SKM-1 (cell line): ENCODE measurements at regions not wholly inside any gene's neighbourhood (a gene's known extent, or its start where the extent isn't known, plus 50 kb on each side); places are given as distances from the start of the nearest gene placed in this dataset.
"Not testable (repeated sequence)": the region's sequence is repeated elsewhere in the genome, so short reads cannot be mapped to it uniquely, and the experiment has no call there.

Experiments
- DNase-seq: peaks from one replicate; lab custom pipeline; 2025; ENCODE audit not compliant: unreplicated experiment; lab: John Stamatoyannopoulos, UW

GRCh38 chr5:35561396-35561795 is 56.3 kb upstream of the SPEF2 start:
- no peak for DNase-seq

DNA sequence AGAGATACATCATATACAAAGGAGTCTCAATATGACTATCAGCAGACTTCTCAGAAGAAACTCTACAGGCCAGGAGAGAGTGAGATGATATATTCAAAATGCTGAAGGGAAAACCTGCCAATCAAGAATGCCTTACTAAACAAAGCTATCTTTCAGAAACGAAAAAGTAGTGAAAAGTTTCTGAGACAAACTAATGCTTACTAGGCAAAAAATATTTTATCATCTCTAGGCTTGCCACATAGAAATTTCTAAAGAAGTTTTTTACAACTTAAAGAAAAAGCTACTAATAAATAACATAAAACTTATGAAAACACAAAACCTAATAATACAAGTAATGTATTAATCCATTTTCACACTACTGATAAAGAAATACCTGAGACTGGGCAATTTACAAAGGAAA is 59.9 kb upstream of the SPEF2 start:
- DNase-seq = no peak

- no peak for DNase-seq
These were observed 60.5 kb upstream of the SPEF2 start for GRCh38 chr5:35557199-35557598.

DNA sequence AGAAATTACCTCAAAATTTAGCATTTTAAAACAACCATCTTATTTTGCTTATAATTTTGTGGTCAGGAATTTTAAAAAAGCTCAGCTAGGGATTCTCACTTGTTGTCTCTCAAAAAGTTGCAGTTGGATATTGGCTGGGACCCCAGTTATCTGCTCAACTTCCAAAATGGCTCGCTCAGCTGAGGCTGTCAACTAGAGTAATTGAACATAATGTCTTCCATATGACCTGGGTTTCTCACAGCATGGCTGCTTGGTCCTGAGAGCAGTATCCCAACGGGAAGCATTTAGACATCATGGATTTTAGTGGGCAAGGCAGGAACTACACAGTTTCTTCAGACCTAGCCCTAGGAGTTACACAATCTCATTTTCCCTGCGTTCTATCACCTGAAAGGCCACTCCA is 63.6 kb upstream of the SPEF2 start:
- no peak for DNase-seq

GRCh38 chr5:35545190-35545589 is 72.5 kb upstream of the SPEF2 start:
- no peak for DNase-seq

GRCh38 chr5:35543408-35543807 is 74.3 kb upstream of the SPEF2 start:
- DNase-seq = no peak

DNA sequence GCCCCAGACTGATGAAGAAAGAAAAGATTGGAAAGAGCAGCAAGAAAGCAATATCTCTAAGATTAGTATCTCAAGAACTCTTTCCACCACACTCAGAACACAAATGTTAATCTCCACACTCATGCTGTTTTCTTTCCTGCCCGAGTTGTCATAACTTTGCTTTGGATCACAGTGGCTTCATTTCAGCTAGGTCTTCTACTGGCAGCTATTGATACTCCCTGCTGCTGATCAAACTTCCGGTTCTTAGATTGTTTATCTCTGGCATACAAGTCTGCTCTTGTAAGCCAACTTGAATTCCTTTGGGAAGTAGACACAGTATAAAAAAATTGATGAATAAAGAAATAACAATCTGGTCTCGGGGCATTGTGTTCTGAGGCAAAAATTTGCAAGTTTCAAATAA is 77.7 kb upstream of the SPEF2 start:
- DNase-seq = no peak

- DNase-seq = no peak
These were observed 79.3 kb upstream of the SPEF2 start for GRCh38 chr5:35538198-35538931.

DNA sequence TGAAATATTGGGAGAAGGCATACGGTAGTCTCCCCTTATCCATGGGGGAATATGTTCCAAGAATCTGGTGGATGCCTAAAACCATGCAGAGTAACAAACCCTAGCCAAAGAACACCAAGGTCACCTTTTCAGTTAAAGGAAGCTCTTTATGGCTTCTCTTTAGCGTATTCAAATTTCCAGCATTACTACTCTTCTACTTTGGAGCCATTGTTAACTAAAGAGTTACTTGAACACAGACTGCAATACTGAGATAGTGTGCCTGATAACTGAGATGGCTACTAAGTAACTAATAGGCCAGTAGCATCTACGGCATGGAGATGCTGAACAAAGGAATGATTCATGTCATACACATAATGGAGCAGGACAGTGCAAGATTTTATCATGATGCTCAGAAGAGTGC is 84.5 kb upstream of the SPEF2 start:
- no peak for DNase-seq

DNA sequence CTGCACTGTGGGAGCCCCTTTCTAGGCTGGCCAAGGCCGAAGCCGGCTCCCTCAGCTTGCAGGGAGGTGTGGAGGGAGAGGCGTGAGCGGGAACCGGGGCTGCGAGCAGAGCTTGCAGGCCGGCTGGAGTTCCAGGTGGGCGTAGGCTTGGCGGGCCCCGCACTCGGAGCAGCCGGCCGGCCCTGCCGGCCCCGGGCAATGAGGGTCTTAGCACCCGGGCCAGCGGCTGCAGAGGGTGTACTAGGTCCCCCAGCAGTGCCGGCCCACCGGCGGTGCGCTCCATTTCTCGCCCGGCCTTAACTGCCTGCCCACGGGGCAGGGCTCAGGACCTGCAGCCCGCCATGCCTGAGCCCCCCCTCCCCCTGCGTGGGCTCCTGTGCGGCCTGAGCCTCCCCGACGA is 86.1 kb upstream of the SPEF2 start:
- not testable (repeated sequence) for DNase-seq

GRCh38 chr5:35518104-35518503 is 99.6 kb upstream of the SPEF2 start:
- peak; percentile 26 for DNase-seq

DNA sequence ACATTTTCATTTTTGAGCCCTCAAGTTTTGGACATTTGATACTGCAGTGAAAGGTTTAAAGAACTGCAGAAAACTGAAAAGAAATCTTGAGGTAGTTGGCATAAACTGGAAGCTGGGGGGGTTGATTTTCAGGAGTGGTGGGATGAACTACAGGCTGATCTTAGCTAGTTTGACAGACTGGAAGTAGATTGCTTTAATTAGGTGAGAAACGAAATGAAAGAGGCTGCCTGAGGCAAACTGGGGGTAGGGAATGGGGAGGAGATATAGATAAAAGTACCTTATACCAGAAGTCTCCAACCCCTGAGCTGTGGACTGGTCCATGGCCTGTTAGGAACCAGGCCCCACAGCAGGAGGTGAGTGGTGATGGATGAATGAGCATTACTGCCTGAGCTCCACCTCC is 101.4 kb upstream of the SPEF2 start:
- no peak for DNase-seq

DNA sequence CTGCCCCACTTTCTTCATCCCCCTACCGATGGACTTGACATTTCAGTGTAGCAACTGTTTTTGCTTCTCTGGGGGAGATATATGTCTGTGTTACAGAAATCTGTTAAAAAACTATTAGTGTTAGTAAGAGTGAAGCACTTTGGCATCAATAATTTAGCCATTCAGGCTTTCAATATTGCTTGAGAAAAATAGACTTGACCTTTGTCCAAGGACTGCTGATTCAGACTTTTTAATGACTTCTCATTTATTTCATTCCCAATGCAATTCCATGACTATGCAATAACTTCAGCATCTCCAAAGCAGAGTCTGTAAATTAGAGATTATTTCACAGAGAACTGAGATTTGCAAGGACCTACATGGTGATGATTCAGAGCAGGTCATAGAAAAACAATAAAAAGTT is 104.1 kb upstream of the SPEF2 start:
- DNase-seq = no peak

DNA sequence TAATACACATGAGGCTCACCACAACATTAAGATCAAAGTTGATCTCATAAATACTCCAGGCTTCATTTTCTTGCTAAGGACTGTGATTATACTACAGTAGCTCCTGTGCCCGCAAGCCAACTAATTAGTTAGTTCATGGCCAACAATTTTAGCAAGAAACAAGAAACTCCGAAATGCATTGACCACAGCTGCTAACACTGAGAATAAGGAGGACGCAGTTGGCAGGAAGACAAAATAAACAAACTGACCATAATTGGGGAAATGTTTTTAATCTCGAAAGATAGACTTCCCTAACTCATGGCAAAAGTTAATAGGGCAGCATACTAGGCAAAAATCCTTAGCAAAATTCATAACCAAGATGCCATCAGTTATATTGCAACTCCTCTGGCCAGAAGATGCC is 115.5 kb upstream of the SPEF2 start:
- no peak for DNase-seq

GRCh38 chr5:35488791-35489190 is 128.9 kb upstream of the SPEF2 start:
- DNase-seq = no peak

DNA sequence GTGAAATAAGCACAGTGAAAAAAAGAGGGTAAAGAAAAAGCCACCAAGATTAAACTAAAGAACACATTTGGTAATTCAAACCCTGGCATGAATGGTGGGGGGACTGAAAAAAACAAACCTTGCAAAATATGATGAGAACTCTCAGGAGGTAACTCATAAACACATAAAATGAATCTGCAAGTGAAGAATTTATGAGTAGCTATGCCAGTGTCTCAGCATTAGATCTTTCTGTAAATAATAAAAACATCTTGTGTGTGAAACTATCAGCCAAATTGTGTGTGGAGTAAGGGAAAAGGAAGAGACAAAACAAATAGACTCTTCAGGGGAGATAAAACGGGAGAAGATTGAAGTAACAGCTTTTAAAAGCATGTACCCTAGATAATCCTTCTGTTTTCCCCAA is 129.6 kb upstream of the SPEF2 start:
- DNase-seq = no peak

GRCh38 chr5:35487233-35488025 is 130.2 kb upstream of the SPEF2 start:
- no peak for DNase-seq

DNA sequence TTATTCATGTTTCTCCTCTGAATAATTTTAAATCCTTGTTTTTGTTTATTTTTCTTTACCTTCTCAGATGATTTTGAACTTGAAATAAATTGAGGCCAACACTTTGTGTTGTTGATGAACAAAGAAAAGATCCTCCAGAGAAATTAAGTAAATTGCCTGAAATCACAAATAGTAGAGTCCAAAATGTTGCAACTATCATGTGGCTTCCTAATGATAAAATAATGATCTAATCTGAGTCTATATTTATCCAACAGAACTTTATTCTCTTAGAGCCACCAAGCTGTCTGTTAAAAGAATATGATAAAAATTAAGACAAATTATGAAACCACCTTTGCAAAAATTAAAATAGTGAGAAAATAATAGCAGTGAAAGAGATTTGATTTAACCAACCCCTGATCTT is 132.2 kb upstream of the SPEF2 start:
- no peak for DNase-seq

DNA sequence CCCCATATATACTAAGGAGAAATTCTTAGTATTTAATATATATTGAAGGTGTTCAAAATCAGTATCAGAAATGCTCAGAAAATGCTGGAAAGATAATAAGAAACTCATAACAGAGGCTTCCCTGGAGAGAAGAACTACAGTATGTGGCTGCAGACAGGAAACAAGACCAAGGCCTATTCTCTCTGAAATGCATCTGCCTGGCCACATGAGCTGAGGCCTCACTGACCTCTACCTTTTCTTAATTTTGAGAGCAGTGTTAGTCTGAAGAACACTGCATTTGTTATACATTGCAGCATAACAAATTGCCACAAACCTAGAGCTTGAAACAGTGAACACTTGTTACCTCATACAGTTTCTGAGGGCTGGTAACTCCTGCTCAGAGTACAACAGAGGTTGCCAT is 133.4 kb upstream of the SPEF2 start:
- no peak for DNase-seq

- DNase-seq = peak; percentile 4
These were observed 133.9 kb upstream of the SPEF2 start for GRCh38 chr5:35483780-35484179.

GRCh38 chr5:35483191-35483590 is 134.5 kb upstream of the SPEF2 start:
- no peak for DNase-seq

- no peak for DNase-seq
These were observed 135.4 kb upstream of the SPEF2 start for GRCh38 chr5:35482167-35482755.
